SIG-M5 (cell line): ENCODE measurements at regions not wholly inside any gene's neighbourhood (a gene's known extent, or its start where the extent isn't known, plus 50 kb on each side); places are given as distances from the start of the nearest gene placed in this dataset.

Source experiments
- DNase-seq: peaks from one replicate; lab custom pipeline; 2025; lab: John Stamatoyannopoulos, UW

GRCh38 chr5:27619982-27620381 is 581.6 kb upstream of the CDH9 start:
- no peak for DNase-seq

- DNase-seq, result no peak
Measured at GRCh38 chr5:27612161-27612560, 573.8 kb upstream of the CDH9 start.

GRCh38 chr5:27608992-27609391 is 570.6 kb upstream of the CDH9 start:
- no peak for DNase-seq

- no peak for DNase-seq
Measured at GRCh38 chr5:27598576-27598975, 560.2 kb upstream of the CDH9 start.

GRCh38 chr5:27594141-27594540 is 555.8 kb upstream of the CDH9 start:
- DNase-seq, result no peak

- no peak for DNase-seq
Measured at GRCh38 chr5:27592231-27592630, 553.8 kb upstream of the CDH9 start.

GRCh38 chr5:27590503-27590902 is 552.1 kb upstream of the CDH9 start:
- DNase-seq, result no peak

GRCh38 chr5:27578279-27578678 is 539.9 kb upstream of the CDH9 start:
- DNase-seq, result no peak

GRCh38 chr5:27571681-27572080 is 533.3 kb upstream of the CDH9 start:
- no peak for DNase-seq

- DNase-seq, result no peak
Measured at GRCh38 chr5:27568811-27569210, 530.4 kb upstream of the CDH9 start.

- no peak for DNase-seq
Measured at GRCh38 chr5:27561408-27561807, 523.0 kb upstream of the CDH9 start.

GRCh38 chr5:27548484-27548883 is 510.1 kb upstream of the CDH9 start:
- no peak for DNase-seq

- DNase-seq, result no peak
Measured at GRCh38 chr5:27535031-27535557, 496.7 kb upstream of the CDH9 start.

GRCh38 chr5:27532305-27532704 is 493.9 kb upstream of the CDH9 start:
- no peak for DNase-seq

GRCh38 chr5:27524515-27524914 is 486.1 kb upstream of the CDH9 start:
- no peak for DNase-seq

GRCh38 chr5:27523629-27524028 is 485.2 kb upstream of the CDH9 start:
- DNase-seq, result no peak

- DNase-seq, result no peak
Measured at GRCh38 chr5:27516437-27516836, 478.1 kb upstream of the CDH9 start.

GRCh38 chr5:27511061-27511460 is 472.7 kb upstream of the CDH9 start:
- DNase-seq, result no peak

GRCh38 chr5:27503813-27504212 is 465.4 kb upstream of the CDH9 start:
- no peak for DNase-seq

- DNase-seq, result no peak
Measured at GRCh38 chr5:27502236-27502635, 463.9 kb upstream of the CDH9 start.

GRCh38 chr5:27497491-27497890 is 459.1 kb upstream of the CDH9 start:
- no peak for DNase-seq

- DNase-seq, result no peak
Measured at GRCh38 chr5:27494887-27495286, 456.5 kb upstream of the CDH9 start.

GRCh38 chr5:27491746-27492439 is 453.5 kb upstream of the CDH9 start:
- DNase-seq, result no peak

GRCh38 chr5:27491047-27491446 is 452.7 kb upstream of the CDH9 start:
- no peak for DNase-seq
